Upper lobe of left lung (tissue), 6 donors: ENCODE measurements at regions not wholly inside any gene's neighbourhood (a gene's known extent, or its start where the extent isn't known, plus 50 kb on each side); places are given as distances from the start of the nearest gene placed in this dataset.

ENCODE experiments used
- ATAC-seq, 2 donors: fragments of 200-7000 bp; cut with Tn5 transposase; one replicate each; pipeline ENCODE4 v1.9.1; 2022; ENCODE audit warnings: mild to moderate bottlenecking in 2 of 2, moderate library complexity in 2 of 2; ENCODE audit not compliant: low FRiP score in 2 of 2
- DNase-seq, 2 donors: peaks; one replicate each; pipeline ENCODE4 v3.0.0-alpha.2; 2019 to 2020
- H3K27ac ChIP-seq, 4 donors: fragments of 200-600 bp; sonication (generic); one replicate each; pipeline ENCODE4 v1.5.1; 2016 to 2019
- H3K27me3 ChIP-seq, 4 donors: fragments of 200-600 bp; sonication (generic); one replicate each; pipeline ENCODE4 v1.5.1; 2017 to 2019
- H3K36me3 ChIP-seq, 4 donors: fragments of 200-600 bp; sonication (generic); one replicate each; pipeline ENCODE4 v1.5.1; 2016 to 2019
- H3K4me1 ChIP-seq, 4 donors: fragments of 200-600 bp; sonication (generic); one replicate each; pipeline ENCODE4 v1.5.1; 2018 to 2019
- H3K4me3 ChIP-seq, 4 donors: fragments of 200-600 bp; sonication (generic); one replicate each; pipeline ENCODE4 v1.5.1; 2017 to 2019; ENCODE audit warnings: mild to moderate bottlenecking in 2 of 4, moderate library complexity in 1 of 4
- H3K9me3 ChIP-seq, 4 donors: fragments of 200-600 bp; sonication (generic); one replicate each; pipeline ENCODE4 v1.5.1; 2018 to 2019
- EP300 ChIP-seq, 4 donors: sonication (generic); formaldehyde crosslinking; IDR thresholded peaks; one replicate each; pipeline ENCODE4 v1.5.1; 2017; ENCODE audit warnings: antibody characterized with exemption in 4 of 4, control low read depth in 2 of 4
- POLR2A ChIP-seq, 4 donors: fragments of 450-650 bp; IDR thresholded peaks; one replicate each; pipeline ENCODE4 v1.5.1; 2016 to 2017; ENCODE audit warnings: antibody characterized with exemption in 4 of 4, mild to moderate bottlenecking in 2 of 4
- POLR2AphosphoS5 ChIP-seq, 2 donors: sonication (generic); formaldehyde crosslinking; IDR thresholded peaks; one replicate each; pipeline ENCODE4 v1.5.1; 2017; ENCODE audit warnings: antibody characterized with exemption in 2 of 2
- WGBS, 2 donors: methylation state at CpG; one replicate each; pipeline ENCODE4 v1.1.5; 2017 to 2018; 5-methylcytosine and 5-hydroxymethylcytosine counted together
- TF ChIP-seq, protein P1 (sequence below), 6 experiments: fragments of 450-650 bp in 4 of 6; fragments of 200-600 bp in 2 of 6; sonication (generic) in 2 of 6; IDR thresholded peaks; one replicate each; pipeline ENCODE4 v1.5.1; 2016 to 2019; ENCODE audit warnings: antibody characterized with exemption in 6 of 6
- donor health status: DM: no; HTN: no; CAD: no; lungs with moderate emphysema.
- donor health status: DM: no; HTN: yes; CAD: no; lungs with severe emphysema.

DNA sequence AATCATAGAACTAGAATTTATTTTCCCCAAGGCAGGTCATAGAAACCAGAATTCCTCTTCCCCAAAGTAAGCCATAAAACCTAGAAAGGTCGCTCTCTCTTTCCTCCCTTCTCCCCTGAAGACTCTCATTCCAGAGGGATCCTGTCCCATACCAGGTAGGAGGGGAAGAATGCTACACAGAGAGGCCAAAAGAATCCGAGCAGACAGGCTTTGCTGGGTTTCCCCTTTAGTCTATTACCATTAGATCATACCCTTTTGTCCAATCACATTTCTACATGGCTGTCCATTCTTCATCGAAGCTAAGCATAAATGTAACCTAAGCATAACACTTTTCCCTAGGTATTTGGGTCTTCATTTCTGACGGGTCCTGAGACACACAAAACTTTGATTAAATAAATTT is 204.5 kb downstream of the SPTSSA start:
- Histone ChIP-seq H3K4me3 (no peak overlapping the region), H3K9me3 (no peaks in the 10 kb centered on the region), H3K4me1 (no peaks in the 10 kb centered on the region), H3K36me3 (no peaks in the 10 kb centered on the region), H3K27me3 (no peaks in the 10 kb centered on the region), H3K27ac (no peak overlapping the region)
- DNase-seq (no peak), ATAC-seq (no peak)
- TF ChIP-seq EP300 (IDR thresholded peaks at IDR 0.05) (no peak), POLR2A (IDR thresholded peaks at IDR 0.05) (no peak), POLR2AphosphoS5 (IDR thresholded peaks at IDR 0.05) (no peak)
- TF ChIP-seq, protein P1, sequence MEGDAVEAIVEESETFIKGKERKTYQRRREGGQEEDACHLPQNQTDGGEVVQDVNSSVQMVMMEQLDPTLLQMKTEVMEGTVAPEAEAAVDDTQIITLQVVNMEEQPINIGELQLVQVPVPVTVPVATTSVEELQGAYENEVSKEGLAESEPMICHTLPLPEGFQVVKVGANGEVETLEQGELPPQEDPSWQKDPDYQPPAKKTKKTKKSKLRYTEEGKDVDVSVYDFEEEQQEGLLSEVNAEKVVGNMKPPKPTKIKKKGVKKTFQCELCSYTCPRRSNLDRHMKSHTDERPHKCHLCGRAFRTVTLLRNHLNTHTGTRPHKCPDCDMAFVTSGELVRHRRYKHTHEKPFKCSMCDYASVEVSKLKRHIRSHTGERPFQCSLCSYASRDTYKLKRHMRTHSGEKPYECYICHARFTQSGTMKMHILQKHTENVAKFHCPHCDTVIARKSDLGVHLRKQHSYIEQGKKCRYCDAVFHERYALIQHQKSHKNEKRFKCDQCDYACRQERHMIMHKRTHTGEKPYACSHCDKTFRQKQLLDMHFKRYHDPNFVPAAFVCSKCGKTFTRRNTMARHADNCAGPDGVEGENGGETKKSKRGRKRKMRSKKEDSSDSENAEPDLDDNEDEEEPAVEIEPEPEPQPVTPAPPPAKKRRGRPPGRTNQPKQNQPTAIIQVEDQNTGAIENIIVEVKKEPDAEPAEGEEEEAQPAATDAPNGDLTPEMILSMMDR (IDR thresholded peaks at IDR 0.05) = no peak
- 69 to 74% methylated on average over 4 of the region's 4 CpGs for WGBS, 2 donors

DNA sequence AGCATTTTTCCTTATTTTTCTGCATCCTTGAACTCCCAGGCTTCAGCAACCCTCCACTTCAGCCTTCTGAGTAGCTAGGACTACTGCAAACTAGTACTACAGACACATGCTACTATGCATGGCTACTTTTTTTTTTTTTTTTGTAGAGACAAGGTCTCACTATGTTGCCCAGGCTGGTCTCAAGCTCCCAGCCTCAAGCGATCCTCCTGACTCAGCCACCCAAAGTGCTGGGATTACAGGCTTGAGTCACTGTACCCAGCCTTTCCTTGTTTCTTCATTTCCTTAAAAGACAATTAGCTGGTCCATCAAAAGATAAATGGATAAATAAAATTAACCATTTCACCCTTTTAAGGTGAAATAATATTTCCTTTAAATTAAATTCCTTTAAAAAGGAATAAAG is 205.8 kb downstream of the SPTSSA start:
- H3K27me3 ChIP-seq = no peaks in the 10 kb centered on the region
- DNase-seq (no peak), ATAC-seq (no peak)
- 92 to 100% methylated on average over 1 of the region's 1 CpG for whole genome bisulfite sequencing, 2 donors
- no peaks in the 10 kb centered on the region for H3K4me1 ChIP-seq
- no peaks in the 10 kb centered on the region for H3K9me3 ChIP-seq
- H3K27ac ChIP-seq = no peak overlapping the region
- TF ChIP-seq POLR2A (IDR thresholded peaks at IDR 0.05) = no peak
- no peak for TF ChIP-seq POLR2AphosphoS5 (IDR thresholded peaks at IDR 0.05)
- TF ChIP-seq EP300 (IDR thresholded peaks at IDR 0.05) = no peak
- TF ChIP-seq, protein P1 (IDR thresholded peaks at IDR 0.05) = no peak
- no peaks in the 10 kb centered on the region for H3K36me3 ChIP-seq
- no peak overlapping the region for H3K4me3 ChIP-seq

DNA sequence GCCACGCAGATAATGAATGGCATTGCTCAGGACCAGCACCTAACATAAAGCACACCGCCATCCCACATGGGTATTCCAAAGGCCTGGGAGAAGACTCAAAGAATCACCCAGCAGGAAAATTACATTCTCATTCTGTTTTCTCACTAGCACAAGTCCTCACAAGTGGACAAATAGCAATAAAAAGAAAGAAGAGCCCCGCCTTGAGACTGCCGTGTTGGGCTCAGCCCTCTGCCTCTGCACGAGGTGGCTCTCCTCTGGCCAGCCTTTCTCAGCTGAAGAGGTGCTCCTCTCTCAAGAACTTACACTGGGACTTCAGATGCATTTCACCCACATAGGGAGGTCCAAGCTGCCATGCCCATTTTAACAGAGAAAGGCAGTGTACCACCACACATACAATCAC is 207.5 kb downstream of the SPTSSA start:
- no peak overlapping the region for H3K27ac ChIP-seq
- TF ChIP-seq POLR2A (IDR thresholded peaks at IDR 0.05) (no peak), EP300 (IDR thresholded peaks at IDR 0.05) (no peak), POLR2AphosphoS5 (IDR thresholded peaks at IDR 0.05) (no peak)
- TF ChIP-seq, protein P1 (IDR thresholded peaks at IDR 0.05) = no peak
- H3K9me3 ChIP-seq = no peaks in the 10 kb centered on the region
- ATAC-seq (no peak), DNase-seq (no peak)
- H3K27me3 ChIP-seq = no peaks in the 10 kb centered on the region
- no peak overlapping the region for H3K4me3 ChIP-seq
- no peaks in the 10 kb centered on the region for H3K4me1 ChIP-seq
- WGBS, 2 donors = 66 to 80% methylated on average over 5 of the region's 5 CpGs
- no peaks in the 10 kb centered on the region for H3K36me3 ChIP-seq

DNA sequence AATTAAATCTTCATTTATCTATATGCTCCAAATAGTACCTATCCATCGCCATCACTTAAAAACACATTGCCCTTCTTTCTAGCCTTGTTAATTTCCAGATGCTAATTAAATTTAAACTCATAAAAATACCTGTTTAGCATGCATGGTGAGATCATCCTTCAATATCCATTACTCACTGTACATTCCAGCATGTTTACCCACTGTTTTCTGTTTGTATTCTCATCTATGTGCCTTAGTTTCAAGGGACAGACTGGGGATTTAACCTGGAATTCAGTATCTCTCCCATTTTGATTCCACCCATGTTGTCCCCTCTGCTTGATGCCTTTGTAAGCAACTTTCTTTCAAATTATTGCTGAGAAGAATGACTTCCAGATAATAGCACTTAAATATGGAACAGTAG is 208.0 kb downstream of the SPTSSA start:
- Histone ChIP-seq H3K9me3 (no peaks in the 10 kb centered on the region), H3K4me3 (no peak overlapping the region), H3K36me3 (no peaks in the 10 kb centered on the region), H3K27me3 (no peaks in the 10 kb centered on the region), H3K27ac (no peak overlapping the region), H3K4me1 (no peaks in the 10 kb centered on the region)
- DNase-seq = no peak
- no peak for ATAC-seq
- WGBS, 2 donors = 100% methylated on average over 1 of the region's 1 CpG
- TF ChIP-seq POLR2A (IDR thresholded peaks at IDR 0.05) = no peak

DNA sequence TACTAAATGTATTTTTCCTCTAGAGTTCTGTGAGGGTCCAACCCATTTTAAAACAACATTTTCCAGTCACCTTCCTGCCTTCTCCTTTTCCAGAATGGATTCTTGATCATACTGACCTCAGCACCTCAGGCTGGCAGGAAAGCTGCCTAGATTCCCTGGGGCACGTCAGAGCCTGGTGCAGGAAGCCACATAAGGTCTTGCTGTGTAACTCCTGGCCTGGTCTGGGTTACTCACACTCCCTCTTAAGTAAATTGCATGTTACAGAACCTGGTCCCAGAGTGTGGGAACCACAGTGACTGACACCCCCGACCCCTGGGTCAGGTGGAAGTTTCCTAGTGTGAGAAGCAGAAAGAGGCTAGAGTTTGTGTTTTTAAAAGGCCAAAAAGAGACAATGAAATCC is 209.8 kb downstream of the SPTSSA start:
- ATAC-seq (no peak), DNase-seq (no peak)
- TF ChIP-seq POLR2AphosphoS5 (IDR thresholded peaks at IDR 0.05) (no peak), POLR2A (IDR thresholded peaks at IDR 0.05) (no peak), EP300 (IDR thresholded peaks at IDR 0.05) (no peak)
- TF ChIP-seq, protein P1 (IDR thresholded peaks at IDR 0.05) = no peak
- no peaks in the 10 kb centered on the region for H3K27me3 ChIP-seq
- no peak overlapping the region for H3K4me3 ChIP-seq
- no peaks in the 10 kb centered on the region for H3K9me3 ChIP-seq
- no peaks in the 10 kb centered on the region for H3K36me3 ChIP-seq
- no peak overlapping the region for H3K27ac ChIP-seq
- no peaks in the 10 kb centered on the region for H3K4me1 ChIP-seq
- 78% methylated on average over 2 of the region's 2 CpGs for WGBS, 2 donors
